Cardiac muscle cell (in vitro differentiated cells and primary cell): ENCODE measurements at regions not wholly inside any gene's neighbourhood (a gene's known extent, or its start where the extent isn't known, plus 50 kb on each side); places are given as distances from the start of the nearest gene placed in this dataset.

Experiments used
- DNase-seq, 2 donors: peaks; one replicate each; pipeline versions ENCODE4 v3.0.0 to v3.0.0-alpha.2; 2010 to 2017; ENCODE audit warnings: low read depth in 1 of 2, low spot score in 1 of 2
- H3K27ac ChIP-seq: fragments of 200-600 bp; sonication (generic); 2 replicates; pipeline ENCODE4 v1.5.1; 2016
- H3K27me3 ChIP-seq: fragments of 200-600 bp; sonication (generic); 2 replicates; pipeline ENCODE4 v1.6.0; 2016; ENCODE audit warnings: control low read depth
- H3K36me3 ChIP-seq: fragments of 200-600 bp; sonication (generic); 2 replicates; pipeline ENCODE4 v1.5.1; 2016; ENCODE audit warnings: control low read depth
- H3K4me1 ChIP-seq: fragments of 200-600 bp; sonication (generic); 2 replicates; pipeline ENCODE4 v1.8.1; 2017; ENCODE audit warnings: low read depth, mild to moderate bottlenecking, mixed run types
- H3K4me3 ChIP-seq: fragments of 200-600 bp; sonication (generic); 2 replicates; pipeline ENCODE4 v1.5.1; 2016; ENCODE audit warnings: mild to moderate bottlenecking
- H3K9me3 ChIP-seq: fragments of 200-600 bp; sonication (generic); 2 replicates; pipeline ENCODE4 v1.5.1; 2017; ENCODE audit warnings: low read depth, mild to moderate bottlenecking, control low read depth
- CTCF ChIP-seq: IDR thresholded peaks from 2 replicates; pipeline ENCODE4 v1.5.1; 2012; ENCODE audit warnings: low read depth, mild to moderate bottlenecking, low read length

- H3K27ac ChIP-seq = no peak overlapping the region
- no peak for TF ChIP-seq CTCF
Observed at GRCh38 chr5:138640646-138641254, 65.5 kb upstream of the HSPA9 start.

GRCh38 chr5:138640138-138640537 lies 64.9 kb upstream of the HSPA9 start:
- Histone ChIP-seq H3K27ac (no peak overlapping the region), H3K36me3 (no peaks in the 10 kb centered on the region), H3K27me3 (no peaks in the 10 kb centered on the region), H3K4me1 (peaks cover 18% of the 10 kb centered on the region), H3K9me3 (no peaks in the 10 kb centered on the region), H3K4me3 (no peak overlapping the region)
- no peak for DNase-seq
- no peak for TF ChIP-seq CTCF

More at GRCh38 chr5:138640646-138641254, 65.5 kb upstream of the HSPA9 start:
- Histone ChIP-seq H3K27me3 (no peaks in the 10 kb centered on the region), H3K4me3 (no peak overlapping the region), H3K36me3 (no peaks in the 10 kb centered on the region), H3K4me1 (peaks cover 12% of the 10 kb centered on the region), H3K9me3 (no peaks in the 10 kb centered on the region)
- DNase-seq = no peak

DNA sequence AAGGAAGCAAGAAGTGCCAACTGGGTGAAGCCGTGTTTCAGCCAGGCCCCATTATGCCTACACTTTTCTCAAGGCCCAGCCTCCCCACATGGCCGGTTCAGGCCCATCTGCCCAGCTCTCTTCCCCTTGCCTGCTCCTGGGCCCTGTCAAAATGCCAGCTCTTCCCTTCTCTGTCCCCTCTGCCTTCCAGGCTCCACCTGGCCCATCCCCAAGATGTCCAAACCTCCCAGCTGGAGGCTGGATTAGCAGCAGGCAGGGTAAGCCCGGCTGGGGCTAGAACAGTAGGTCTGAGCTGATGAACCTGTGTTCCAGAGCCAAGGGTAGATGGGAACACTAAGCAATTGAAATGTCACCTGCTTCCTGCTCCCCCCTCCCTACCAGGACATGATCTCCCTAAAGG lies 64.1 kb upstream of the HSPA9 start:
- no peak for DNase-seq
- no peak overlapping the region for H3K27ac ChIP-seq
- H3K9me3 ChIP-seq = no peaks in the 10 kb centered on the region
- H3K4me3 ChIP-seq = no peak overlapping the region
- no peaks in the 10 kb centered on the region for H3K36me3 ChIP-seq
- H3K4me1 ChIP-seq = peaks cover 21% of the 10 kb centered on the region
- H3K27me3 ChIP-seq = no peaks in the 10 kb centered on the region
- TF ChIP-seq CTCF = no peak

DNA sequence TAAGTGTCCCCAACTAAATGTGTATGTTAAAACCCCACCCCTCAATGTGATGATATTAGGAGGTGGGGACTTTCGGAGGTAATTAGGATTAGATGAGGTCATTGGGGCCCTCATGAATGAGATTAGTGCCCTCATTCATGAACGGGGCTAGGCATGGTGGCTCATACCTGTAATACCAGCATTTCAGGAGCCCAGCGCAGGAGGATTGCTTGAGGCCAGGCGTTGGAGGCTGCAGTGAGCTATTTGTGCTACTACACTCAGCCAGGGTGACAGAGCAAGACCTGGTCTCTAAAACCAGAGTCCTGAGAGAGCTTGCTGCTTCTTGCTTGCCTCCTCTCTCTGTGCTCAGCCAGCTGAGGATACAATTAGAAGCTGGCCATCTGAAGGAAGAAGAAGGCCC lies 62.1 kb upstream of the HSPA9 start:
- no peaks in the 10 kb centered on the region for H3K27me3 ChIP-seq
- DNase-seq = no peak
- no peak overlapping the region for H3K4me3 ChIP-seq
- no peaks in the 10 kb centered on the region for H3K9me3 ChIP-seq
- no peak overlapping the region for H3K27ac ChIP-seq
- no peaks in the 10 kb centered on the region for H3K36me3 ChIP-seq
- H3K4me1 ChIP-seq = peaks cover 21% of the 10 kb centered on the region
- no peak for TF ChIP-seq CTCF

- H3K4me1 ChIP-seq = peaks cover 18% of the 10 kb centered on the region
- no peak overlapping the region for H3K4me3 ChIP-seq
- no peak for TF ChIP-seq CTCF
- no peaks in the 10 kb centered on the region for H3K27me3 ChIP-seq
- no peaks in the 10 kb centered on the region for H3K9me3 ChIP-seq
- DNase-seq = no peak
- H3K36me3 ChIP-seq = no peaks in the 10 kb centered on the region
- no peak overlapping the region for H3K27ac ChIP-seq
Observed at GRCh38 chr5:138636398-138636944, 61.3 kb upstream of the HSPA9 start.
